K562 (cell line): ENCODE measurements at regions not wholly inside any gene's neighbourhood (a gene's known extent, or its start where the extent isn't known, plus 50 kb on each side); places are given as distances from the start of the nearest gene placed in this dataset.
"Not testable (repeated sequence)": the region's sequence is repeated elsewhere in the genome, so short reads cannot be mapped to it uniquely, and the experiment has no call there.

ENCODE experiments used
- ATAC-seq: fragments of 200-7000 bp; cut with Tn5 transposase; 3 replicates; pipeline ENCODE4 v1.9.1; 2020; ENCODE audit warnings: moderate library complexity
- BruUV-seq: library from RNA; stranded (reverse); fragments of 400-500 nt; replicated peaks from 2 replicates; lab custom pipeline; 2021; lab: Mats Ljungman, UMichigan
- CTCF ChIA-PET: fragments of 300-600 bp; formaldehyde crosslinking; extraction: SDS; loops from one replicate; lab custom pipeline; 2021; ENCODE audit warnings: low intra/inter-chr PET ratio; lab: Yijun Ruan, JAX
- POLR2A ChIA-PET: fragments of 300-600, 350-650 bp; sonication (Branson Sonifier 250); formaldehyde crosslinking; extraction: SDS; loops from one replicate; lab custom pipeline; 2021; ENCODE audit warnings: antibody characterized with exemption, inconsistent platforms; lab: Yijun Ruan, JAX
- DNase-seq, 4 experiments: peaks; one replicate each; pipeline versions ENCODE4 v3.0.0 to v3.0.0-alpha.2; 2011 to 2018; ENCODE audit warnings: low spot score in 3 of 4, mixed read lengths in 3 of 4; ENCODE audit errors: extremely low read depth in 1 of 4
- FAIRE-seq: peaks from 2 replicates; lab custom pipeline; 2011; peaks lifted over from hg19 to GRCh38; lab: Jason Lieb, UNC
- H2AFZ ChIP-seq: 2 replicates; pipeline ENCODE4 v1.6.0; 2011; ENCODE audit warnings: low read depth, low read length, control low read depth, inconsistent platforms
- H3K27ac ChIP-seq: fragments of 200-600 bp; 3 replicates; pipeline ENCODE4 v1.8.0; 2011; ENCODE audit warnings: low read depth, mild to moderate bottlenecking, control low read depth, inconsistent platforms, low read length, moderate library complexity, mixed read lengths; ENCODE audit errors: extremely low read depth
- H3K27me3 ChIP-seq, 2 experiments: fragments of 300-600 bp in 1 of 2; 2 replicates in 1 of 2; 3 replicates in 1 of 2; pipeline versions ENCODE4 v1.6.0 to v1.8.0; 2011; ENCODE audit warnings: inconsistent platforms in 2 of 2, low read length in 2 of 2, mild to moderate bottlenecking in 1 of 2, mixed read lengths in 1 of 2, moderate library complexity in 1 of 2; ENCODE audit not compliant: control insufficient read depth in 2 of 2, insufficient read depth in 2 of 2
- H3K36me3 ChIP-seq: fragments of 300-600 bp; 3 replicates; pipeline ENCODE4 v1.8.0; 2011; ENCODE audit warnings: mild to moderate bottlenecking, low read length, inconsistent platforms; ENCODE audit not compliant: control insufficient read depth, insufficient read depth
- H3K4me1 ChIP-seq, 2 experiments: fragments of 200-600 bp in 1 of 2; replicated peaks in 1 of 2; 2 replicates in 1 of 2; 3 replicates in 1 of 2; pipeline versions ENCODE4 v1.5.1 to v1.8.0; 2011; ENCODE audit warnings: inconsistent platforms in 2 of 2, low read length in 2 of 2, mild to moderate bottlenecking in 1 of 2, mixed read lengths in 1 of 2, moderate library complexity in 1 of 2; ENCODE audit not compliant: control insufficient read depth in 2 of 2, insufficient read depth in 2 of 2
- H3K4me2 ChIP-seq: 2 replicates; pipeline ENCODE4 v1.6.1; 2011; ENCODE audit warnings: low read length, control low read depth, inconsistent platforms, mixed read lengths; ENCODE audit not compliant: insufficient read depth
- H3K4me3 ChIP-seq: fragments of 200-600 bp; sonication (generic), shearing (Covaris generic); 2 replicates; pipeline ENCODE4 v1.5.1; 2016; ENCODE audit warnings: control low read depth, inconsistent platforms
- H3K79me2 ChIP-seq: fragments of 200-600 bp; 3 replicates; pipeline ENCODE4 v1.8.0; 2011; ENCODE audit warnings: low read length, inconsistent platforms; ENCODE audit not compliant: control insufficient read depth, insufficient read depth
- H3K9ac ChIP-seq, 2 experiments: 2 replicates each; pipeline versions ENCODE4 v1.6.0 to v1.6.1; 2011; ENCODE audit warnings: low read depth in 2 of 2, low read length in 2 of 2, control low read depth in 1 of 2, inconsistent platforms in 1 of 2, mild to moderate bottlenecking in 1 of 2, mixed read lengths in 1 of 2; ENCODE audit not compliant: insufficient read depth in 1 of 2
- H3K9me1 ChIP-seq: one replicate; pipeline ENCODE4 v1.6.0; 2011; ENCODE audit warnings: inconsistent platforms, mild to moderate bottlenecking, low read length, moderate library complexity; ENCODE audit not compliant: control insufficient read depth, insufficient read depth
- H3K9me3 ChIP-seq: replicated peaks from 2 replicates; pipeline ENCODE4 v1.5.1; 2011; ENCODE audit warnings: low read depth, low read length, inconsistent platforms; ENCODE audit not compliant: control insufficient read depth, insufficient read depth
- H4K20me1 ChIP-seq: replicated peaks from 2 replicates; pipeline ENCODE4 v1.6.1; 2011; ENCODE audit warnings: low read length, inconsistent platforms, mixed read lengths; ENCODE audit not compliant: control insufficient read depth, insufficient read depth
- CEBPG ChIP-seq, 3 experiments: fragments of 200-800 bp in 1 of 3; sonication (Bioruptor generic) in 1 of 3; sonication (generic) in 1 of 3; formaldehyde crosslinking in 1 of 3; IDR thresholded peaks in 2 of 3; conservative IDR thresholded peaks in 1 of 3; 2 replicates each; pipeline versions ENCODE4 v1.6.1 to v1.8.0; 2016 to 2022; ENCODE audit warnings: missing compliant biosample characterization in 2 of 3, missing genetic modification characterization in 2 of 3, mild to moderate bottlenecking in 1 of 3, missing genetic modification reagents in 1 of 3
- DIDO1 ChIP-seq: fragments of 450-650 bp; IDR thresholded peaks from 2 replicates; pipeline ENCODE4 v1.6.1; 2016; ENCODE audit warnings: low read depth, missing biosample characterization, missing genetic modification characterization
- E2F8 ChIP-seq: fragments of 450-650 bp; IDR thresholded peaks from 2 replicates; pipeline ENCODE4 v1.7.1; 2018; ENCODE audit warnings: mild to moderate bottlenecking, low read depth; ENCODE audit not compliant: partially characterized antibody
- HMGXB4 ChIP-seq: sonication (generic); formaldehyde crosslinking; IDR thresholded peaks from 2 replicates; pipeline ENCODE4 v1.8.1; 2023; ENCODE audit warnings: mild to moderate bottlenecking, missing genetic modification reagents
- MTA2 ChIP-seq: fragments of 450-650 bp; IDR thresholded peaks from 2 replicates; pipeline ENCODE4 v1.6.1; 2016; ENCODE audit warnings: low read depth
- SIRT6 ChIP-seq: IDR thresholded peaks from one replicate; pipeline ENCODE4 v1.6.1; 2012; ENCODE audit warnings: low read depth, mild to moderate bottlenecking, control low read depth, inconsistent platforms, low read length, moderate library complexity
- TCF15 ChIP-seq: fragments of 250-450 bp; sonication (Bioruptor Pico); IDR thresholded peaks from 2 replicates; pipeline ENCODE4 v1.8.0; 2022; ENCODE audit warnings: moderate library complexity, mild to moderate bottlenecking, inconsistent platforms
- THAP7 ChIP-seq: fragments of 250-450 bp; sonication (Bioruptor Pico); IDR thresholded peaks from 2 replicates; pipeline ENCODE4 v1.5.0; 2021
- ZNF695 ChIP-seq: fragments of 450-650 bp; formaldehyde crosslinking; IDR thresholded peaks from 2 replicates; pipeline ENCODE4 v1.4.0; 2020; ENCODE audit warnings: mild to moderate bottlenecking, moderate library complexity
- WGBS: fragments of 100-300 bp; shearing (Covaris generic); methylation state at CpG from one replicate; pipeline ENCODE4 v1.1.6; 2016; ENCODE audit warnings: low coverage, mixed read lengths; ENCODE audit not compliant: insufficient coverage; ENCODE audit errors: missing lambda C conversion rate; 5-methylcytosine and 5-hydroxymethylcytosine counted together
- in situ Hi-C: fragments of 300-500 bp; cut with MboI; formaldehyde crosslinking; loops from 4 replicates; pipeline ENCODE4 v1.15.0; 2018; ENCODE audit warnings: inconsistent platforms, mixed read lengths
- intact Hi-C: fragments of 100-400 bp; cut with micrococcal nuclease; formaldehyde crosslinking; loops from 2 replicates; pipeline ENCODE4 v1.14.2; 2022

GRCh38 chr12:105535033-105535432 is 204.5 kb downstream of the C12orf75 start:
- FAIRE-seq; H2AFZ ChIP-seq; H3K4me1 ChIP-seq; H4K20me1 ChIP-seq; in situ Hi-C loops; CTCF ChIA-PET; H3K4me2 ChIP-seq; BruUV-seq; POLR2A ChIA-PET; H3K27ac ChIP-seq; H3K4me3 ChIP-seq; H3K27me3 ChIP-seq; H3K36me3 ChIP-seq; ATAC-seq; H3K79me2 ChIP-seq; H3K9me1 ChIP-seq; DNase-seq; H3K9me3 ChIP-seq; intact Hi-C loops; H3K9ac ChIP-seq; TF ChIP-seq CEBPG (CRISPR knock-in tag; IDR thresholded peaks at IDR 0.05): not testable (repeated sequence)
- 0 out of 4 replicates have a peak, but pooled peaks of 1 of the 2 experiments have one; percentile 21 for TF ChIP-seq CEBPG (tag; conservative IDR thresholded peaks at IDR 0.05 in 1 of 2, IDR thresholded peaks at IDR 0.05 in 1 of 2)
- 0% methylated on average over 3 of the region's 3 CpGs for WGBS

- H3K9me3 ChIP-seq: no peaks in the 10 kb centered on the region; the same call in 1 of the 2 replicates
- intact Hi-C loops (no loop called here), in situ Hi-C loops (no loop called here)
- FAIRE-seq (no peak), ATAC-seq (no peak), DNase-seq (no peak)
- no peak overlapping the region for H3K4me2 ChIP-seq
- BruUV-seq: no TSS peak
- no peak overlapping the region for H2AFZ ChIP-seq
- WGBS: 0% methylated on average over 10 of the region's 10 CpGs
- H4K20me1 ChIP-seq: no peaks in the 10 kb centered on the region
- H3K9me1 ChIP-seq: no peaks in the 10 kb centered on the region
- H3K4me1 ChIP-seq: no peaks in the 10 kb centered on the region
- no peak overlapping the region for H3K27ac ChIP-seq
- H3K36me3 ChIP-seq: no peaks in the 10 kb centered on the region
- no peak overlapping the region for H3K9ac ChIP-seq
- no peak overlapping the region for H3K4me3 ChIP-seq
- ChIA-PET POLR2A (no interaction called here), CTCF (no interaction called here)
- no peaks in the 10 kb centered on the region for H3K79me2 ChIP-seq
- no peaks in the 10 kb centered on the region for H3K27me3 ChIP-seq
- TF ChIP-seq TCF15 (CRISPR knock-in tag): no peak
- TF ChIP-seq DIDO1 (tag): no peak
- TF ChIP-seq MTA2: no peak
- TF ChIP-seq E2F8: no peak
- no peak for TF ChIP-seq THAP7
- TF ChIP-seq ZNF695 (CRISPR knock-in tag): no peak
- TF ChIP-seq HMGXB4: no peak
- no peak for TF ChIP-seq SIRT6
Observed at GRCh38 chr12:105538880-105539279, 208.4 kb downstream of the C12orf75 start.
